ENCODE measurements at regions not wholly inside any gene's neighbourhood (a gene's known extent, or its start where the extent isn't known, plus 50 kb on each side); places are given as distances from the start of the nearest gene placed in this dataset.

- Histone ChIP-seq H3K36me3 (no peaks in the 10 kb centered on the region), H3K27me3 (no peaks in the 10 kb centered on the region), H3K4me3 (no peak overlapping the region), H3K4me1 (ENCODE audit: insufficient read depth) (no peaks in the 10 kb centered on the region), H3K9me3 (no peaks in the 10 kb centered on the region), H3K27ac (no peak overlapping the region)
- intact Hi-C loops (cut with DNase I): no loop called here
- no peak for DNase-seq
- whole genome bisulfite sequencing, 3 donors: 88 to 94% (median 89%) methylated on average over 6 of the region's 6 CpGs
- no peak for TF ChIP-seq EP300 (IDR thresholded peaks at IDR 0.05)
Measured at GRCh38 chr1:163604321-163604720, 282.6 kb downstream of the NUF2 start.

DNA sequence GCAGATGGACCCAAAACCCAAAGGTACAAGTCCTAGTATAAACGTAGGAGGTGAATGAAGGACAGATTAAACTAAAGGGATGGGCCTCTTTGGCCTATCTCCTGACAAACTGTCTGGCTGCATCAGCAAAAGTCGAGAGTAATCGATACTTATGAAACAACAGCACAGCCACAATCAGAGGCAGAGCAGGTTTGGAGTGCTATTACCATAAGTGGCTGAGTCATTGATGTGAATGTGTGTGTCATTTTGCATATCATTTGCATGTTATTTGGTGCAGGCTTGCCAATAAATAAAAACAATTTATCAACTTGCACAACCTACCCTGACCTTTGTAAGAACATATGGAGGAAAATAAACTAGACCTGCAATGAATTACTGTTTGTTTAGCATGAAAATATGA lies 283.1 kb downstream of the NUF2 start:
- H3K36me3 ChIP-seq: no peaks in the 10 kb centered on the region
- H3K9me3 ChIP-seq: no peaks in the 10 kb centered on the region
- intact Hi-C loops (cut with DNase I): no loop called here
- DNase-seq: no peak
- no peak overlapping the region for H3K27ac ChIP-seq
- H3K4me1 ChIP-seq (ENCODE audit: insufficient read depth): no peaks in the 10 kb centered on the region
- H3K27me3 ChIP-seq: no peaks in the 10 kb centered on the region
- H3K4me3 ChIP-seq: no peak overlapping the region
- no peak for TF ChIP-seq EP300 (IDR thresholded peaks at IDR 0.05)
- TF ChIP-seq, protein P1, sequence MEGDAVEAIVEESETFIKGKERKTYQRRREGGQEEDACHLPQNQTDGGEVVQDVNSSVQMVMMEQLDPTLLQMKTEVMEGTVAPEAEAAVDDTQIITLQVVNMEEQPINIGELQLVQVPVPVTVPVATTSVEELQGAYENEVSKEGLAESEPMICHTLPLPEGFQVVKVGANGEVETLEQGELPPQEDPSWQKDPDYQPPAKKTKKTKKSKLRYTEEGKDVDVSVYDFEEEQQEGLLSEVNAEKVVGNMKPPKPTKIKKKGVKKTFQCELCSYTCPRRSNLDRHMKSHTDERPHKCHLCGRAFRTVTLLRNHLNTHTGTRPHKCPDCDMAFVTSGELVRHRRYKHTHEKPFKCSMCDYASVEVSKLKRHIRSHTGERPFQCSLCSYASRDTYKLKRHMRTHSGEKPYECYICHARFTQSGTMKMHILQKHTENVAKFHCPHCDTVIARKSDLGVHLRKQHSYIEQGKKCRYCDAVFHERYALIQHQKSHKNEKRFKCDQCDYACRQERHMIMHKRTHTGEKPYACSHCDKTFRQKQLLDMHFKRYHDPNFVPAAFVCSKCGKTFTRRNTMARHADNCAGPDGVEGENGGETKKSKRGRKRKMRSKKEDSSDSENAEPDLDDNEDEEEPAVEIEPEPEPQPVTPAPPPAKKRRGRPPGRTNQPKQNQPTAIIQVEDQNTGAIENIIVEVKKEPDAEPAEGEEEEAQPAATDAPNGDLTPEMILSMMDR (IDR thresholded peaks at IDR 0.05): no peak
- 74 to 84% (median 81%) methylated on average over 3 of the region's 3 CpGs for WGBS, 3 donors

DNA sequence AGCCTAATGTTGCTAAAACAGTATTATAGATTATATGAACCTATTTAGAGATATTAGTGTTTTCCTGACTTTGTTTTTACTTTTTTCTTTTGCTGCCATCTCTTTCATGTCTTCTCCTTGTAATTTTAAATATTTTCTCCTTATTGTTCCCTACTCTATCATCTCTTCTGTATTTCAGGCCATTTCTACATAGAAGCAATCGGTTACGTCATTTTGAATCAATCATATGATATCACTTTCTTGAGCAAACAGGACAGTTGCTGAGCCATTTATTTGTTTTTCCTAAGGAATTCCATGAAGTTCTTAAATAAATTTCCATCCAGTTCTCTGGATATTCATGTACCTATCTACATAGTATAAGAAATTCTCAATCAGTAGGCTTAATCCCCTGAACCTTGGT lies 287.2 kb downstream of the NUF2 start:
- H3K27ac ChIP-seq: no peak overlapping the region

GRCh38 chr1:163609858-163610257 lies 288.1 kb downstream of the NUF2 start:
- intact Hi-C loops (cut with DNase I): no loop called here
- no peak overlapping the region for H3K4me3 ChIP-seq
- H3K27me3 ChIP-seq: no peaks in the 10 kb centered on the region
- DNase-seq: no peak
- no peaks in the 10 kb centered on the region for H3K9me3 ChIP-seq
- H3K27ac ChIP-seq: no peak overlapping the region
- H3K36me3 ChIP-seq: no peaks in the 10 kb centered on the region
- H3K4me1 ChIP-seq (ENCODE audit: insufficient read depth): peaks cover 2% of the 10 kb centered on the region
- TF ChIP-seq, protein P1 (IDR thresholded peaks at IDR 0.05): no peak
- no peak for TF ChIP-seq POLR2A (IDR thresholded peaks at IDR 0.05)
- no peak for TF ChIP-seq EP300 (IDR thresholded peaks at IDR 0.05)
- 62 to 69% (median 67%) methylated on average over 4 of the region's 4 CpGs for WGBS, 3 donors

More for the DNA sequence above, 287.2 kb downstream of the NUF2 start:
- H3K9me3 ChIP-seq: no peaks in the 10 kb centered on the region
- intact Hi-C loops (cut with DNase I): no loop called here
- 91 to 96% (median 94%) methylated on average over 2 of the region's 2 CpGs for WGBS, 3 donors
- DNase-seq: no peak
- H3K36me3 ChIP-seq: no peaks in the 10 kb centered on the region
- TF ChIP-seq, protein P1 (IDR thresholded peaks at IDR 0.05): no peak
- no peak for TF ChIP-seq EP300 (IDR thresholded peaks at IDR 0.05)
- no peak for TF ChIP-seq POLR2A (IDR thresholded peaks at IDR 0.05)
- no peaks in the 10 kb centered on the region for H3K27me3 ChIP-seq
- no peak overlapping the region for H3K4me3 ChIP-seq
- peaks cover 2% of the 10 kb centered on the region for H3K4me1 ChIP-seq (ENCODE audit: insufficient read depth)

GRCh38 chr1:163610486-163610885 lies 288.7 kb downstream of the NUF2 start:
- Histone ChIP-seq H3K4me1 (ENCODE audit: insufficient read depth) (peaks cover 2% of the 10 kb centered on the region), H3K27me3 (no peaks in the 10 kb centered on the region), H3K4me3 (no peak overlapping the region), H3K9me3 (no peaks in the 10 kb centered on the region), H3K36me3 (no peaks in the 10 kb centered on the region), H3K27ac (no peak overlapping the region)
- TF ChIP-seq POLR2A (IDR thresholded peaks at IDR 0.05): no peak
- TF ChIP-seq, protein P1 (IDR thresholded peaks at IDR 0.05): no peak
- TF ChIP-seq EP300 (IDR thresholded peaks at IDR 0.05): no peak
- intact Hi-C loops (cut with DNase I): no loop called here
- 88 to 93% (median 93%) methylated on average over 4 of the region's 4 CpGs for WGBS, 3 donors
- DNase-seq: no peak
